ENCODE measurements at regions not wholly inside any gene's neighbourhood (a gene's known extent, or its start where the extent isn't known, plus 50 kb on each side); places are given as distances from the start of the nearest gene placed in this dataset.
A peak's percentile ranks its signal among the peaks of the same experiment; 100 is the strongest.

GRCh38 chr1:83545066-83545862 is 453.7 kb downstream of the TTLL7 start:
- ATAC-seq (no peak), DNase-seq (no peak)
- no peaks in the 10 kb centered on the region for H3K27me3 ChIP-seq (ENCODE audit: control insufficient read depth in 2 of 2, insufficient read depth in 2 of 2, low read length in 2 of 2)
- Mint-ChIP-seq H3K36me3 (peaks cover 0 to 4% (median 4%) of the 10 kb centered on the region in 5 donors), H3K4me3 (no peak overlapping the region), H3K4me1 (peaks cover 0 to 23% (median 15%) of the 10 kb centered on the region in 7 donors), H3K27ac (no peak overlapping the region), H3K27me3 (no peaks in the 10 kb centered on the region), H3K9me3 (peaks cover 0 to 6% (median 0%) of the 10 kb centered on the region in 11 donors)
- no peaks in the 10 kb centered on the region for H3K4me1 ChIP-seq (ENCODE audit: control insufficient read depth in 2 of 2, insufficient read depth in 2 of 2, low read length in 2 of 2)
- H3K4me3 ChIP-seq (ENCODE audit: low read length) = no peak overlapping the region
- POLR2A ChIA-PET = interaction anchor here (1.1 kb wide), 1 partner anchor 17 kb away, joined by 3 read pairs; no protein-coding TSS in a partner anchor
- no peaks in the 10 kb centered on the region for H3K36me3 ChIP-seq (ENCODE audit: control insufficient read depth in 2 of 3, insufficient read depth in 3 of 3, low read length in 3 of 3)
- no peak overlapping the region for H3K27ac ChIP-seq (ENCODE audit: low read depth, low read length)
- CTCF ChIA-PET = interaction anchor here (0.6 to 0.8 kb wide), 3 partner anchors 10 to 43 kb away, joined by 3 read pairs; no protein-coding TSS in a partner anchor
- intact Hi-C loops (cut with micrococcal nuclease) = no loop called here
- H3K9me3 ChIP-seq (ENCODE audit: control insufficient read depth in 2 of 3, low read length in 3 of 3) = no peaks in the 10 kb centered on the region

- CTCF ChIA-PET = no interaction called here
- no peak overlapping the region for H3K27ac Mint-ChIP-seq
- no peak for ATAC-seq
- H3K4me3 Mint-ChIP-seq = no peak overlapping the region
- no peaks in the 10 kb centered on the region for H3K9me3 ChIP-seq (ENCODE audit: control insufficient read depth in 2 of 3, low read length in 3 of 3)
- H3K36me3 ChIP-seq (ENCODE audit: control insufficient read depth in 2 of 3, insufficient read depth in 3 of 3, low read length in 3 of 3) = no peaks in the 10 kb centered on the region
- H3K36me3 Mint-ChIP-seq = peaks cover 0 to 6% (median 1%) of the 10 kb centered on the region in 5 donors
- no peaks in the 10 kb centered on the region for H3K4me1 ChIP-seq (ENCODE audit: control insufficient read depth in 2 of 2, insufficient read depth in 2 of 2, low read length in 2 of 2)
- POLR2A ChIA-PET = no interaction called here
- H3K27ac ChIP-seq (ENCODE audit: low read depth, low read length) = no peak overlapping the region
- H3K4me1 Mint-ChIP-seq = peaks cover 0 to 23% (median 15%) of the 10 kb centered on the region in 7 donors
- no peak overlapping the region for H3K4me3 ChIP-seq (ENCODE audit: low read length)
- no peak for DNase-seq
- H3K27me3 Mint-ChIP-seq = no peaks in the 10 kb centered on the region
- H3K9me3 Mint-ChIP-seq = peaks cover 0 to 6% (median 0%) of the 10 kb centered on the region in 11 donors
- H3K27me3 ChIP-seq (ENCODE audit: control insufficient read depth in 2 of 2, insufficient read depth in 2 of 2, low read length in 2 of 2) = no peaks in the 10 kb centered on the region
- intact Hi-C loops (cut with micrococcal nuclease) = no loop called here
These were observed 455.5 kb downstream of the TTLL7 start for GRCh38 chr1:83543222-83543973.

- Histone ChIP-seq H3K4me1 (ENCODE audit: control insufficient read depth in 2 of 2, insufficient read depth in 2 of 2, low read length in 2 of 2) (no peaks in the 10 kb centered on the region), H3K27ac (ENCODE audit: low read depth, low read length) (no peak overlapping the region), H3K36me3 (ENCODE audit: control insufficient read depth in 2 of 3, insufficient read depth in 3 of 3, low read length in 3 of 3) (no peaks in the 10 kb centered on the region), H3K4me3 (ENCODE audit: low read length) (no peak overlapping the region), H3K27me3 (ENCODE audit: control insufficient read depth in 2 of 2, insufficient read depth in 2 of 2, low read length in 2 of 2) (no peaks in the 10 kb centered on the region), H3K9me3 (ENCODE audit: control insufficient read depth in 2 of 3, low read length in 3 of 3) (no peaks in the 10 kb centered on the region)
- H3K27ac Mint-ChIP-seq = peak overlapping the region in 1 of 9 donors; percentile 47
- ChIA-PET CTCF (no interaction called here), POLR2A (interaction anchor here (0.6 to 0.9 kb wide), 2 partner anchors 8 to 43 kb away, joined by 3 to 4 read pairs; no protein-coding TSS in a partner anchor)
- H3K9me3 Mint-ChIP-seq = peaks cover 0 to 23% (median 4%) of the 10 kb centered on the region in 11 donors
- peaks cover 0 to 7% (median 6%) of the 10 kb centered on the region in 5 donors for H3K36me3 Mint-ChIP-seq
- H3K4me1 Mint-ChIP-seq = peaks cover 0 to 6% (median 0%) of the 10 kb centered on the region in 7 donors
- no peak overlapping the region for H3K4me3 Mint-ChIP-seq
- no peak for DNase-seq
- intact Hi-C loops (cut with micrococcal nuclease) = no loop called here
- no peak for ATAC-seq
- H3K27me3 Mint-ChIP-seq = no peaks in the 10 kb centered on the region
These were observed 467.2 kb downstream of the TTLL7 start for GRCh38 chr1:83531521-83532309.

- H3K4me3 Mint-ChIP-seq = no peak overlapping the region
- ChIA-PET CTCF (no interaction called here), POLR2A (no interaction called here)
These were observed 468.4 kb downstream of the TTLL7 start for GRCh38 chr1:83530506-83530905.

DNA sequence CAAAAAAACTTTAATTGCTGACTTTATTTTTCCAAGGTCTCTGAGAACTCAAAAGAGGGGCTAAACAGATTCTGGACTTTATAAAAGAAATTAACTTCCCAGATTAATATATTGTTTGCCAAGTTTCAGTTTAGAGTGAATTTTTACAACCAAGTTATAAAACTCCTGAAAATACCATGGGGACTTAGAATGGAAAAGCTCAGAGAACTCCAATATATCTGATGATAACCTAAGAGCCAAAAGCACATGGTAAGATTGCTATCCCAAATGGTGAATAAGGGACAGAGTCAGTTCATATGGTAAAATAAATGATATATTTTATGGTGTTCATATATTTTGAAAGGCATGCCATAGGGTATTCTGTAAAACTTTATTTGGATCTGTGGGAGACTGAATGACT is 470.9 kb downstream of the TTLL7 start:
- Histone ChIP-seq H3K27me3 (ENCODE audit: control insufficient read depth in 2 of 2, insufficient read depth in 2 of 2, low read length in 2 of 2) (no peaks in the 10 kb centered on the region), H3K36me3 (ENCODE audit: control insufficient read depth in 2 of 3, insufficient read depth in 3 of 3, low read length in 3 of 3) (no peaks in the 10 kb centered on the region), H3K9me3 (ENCODE audit: control insufficient read depth in 2 of 3, low read length in 3 of 3) (no peaks in the 10 kb centered on the region), H3K27ac (ENCODE audit: low read depth, low read length) (no peak overlapping the region), H3K4me1 (ENCODE audit: control insufficient read depth in 2 of 2, insufficient read depth in 2 of 2, low read length in 2 of 2) (no peaks in the 10 kb centered on the region), H3K4me3 (ENCODE audit: low read length) (no peak overlapping the region)
- ATAC-seq = no peak
- Mint-ChIP-seq H3K27ac (no peak overlapping the region), H3K4me1 (peaks cover under 1 to 7% (median 4%) of the 10 kb centered on the region in 7 donors), H3K36me3 (peaks cover 0 to 6% (median 0%) of the 10 kb centered on the region in 5 donors), H3K9me3 (peaks cover 0 to 14% (median 0%) of the 10 kb centered on the region in 11 donors), H3K27me3 (no peaks in the 10 kb centered on the region), H3K4me3 (no peak overlapping the region)
- DNase-seq = no peak
- POLR2A ChIA-PET = interaction anchor here (0.7 kb wide), 1 partner anchor 16 kb away, joined by 3 read pairs; no protein-coding TSS in a partner anchor
- intact Hi-C loops (cut with micrococcal nuclease) = no loop called here
- CTCF ChIA-PET = interaction anchor here (0.6 kb wide), 1 partner anchor 170 kb away, joined by 3 read pairs; no protein-coding TSS in a partner anchor

More at GRCh38 chr1:83530506-83530905, 468.4 kb downstream of the TTLL7 start:
- intact Hi-C loops (cut with micrococcal nuclease) = no loop called here
- Mint-ChIP-seq H3K36me3 (peaks cover 0 to 7% (median 6%) of the 10 kb centered on the region in 5 donors), H3K9me3 (peaks cover 0 to 20% (median 4%) of the 10 kb centered on the region in 11 donors), H3K27ac (no peak overlapping the region), H3K4me1 (peaks cover 0 to 6% (median 0%) of the 10 kb centered on the region in 7 donors), H3K27me3 (no peaks in the 10 kb centered on the region)
- Histone ChIP-seq H3K27ac (ENCODE audit: low read depth, low read length) (no peak overlapping the region), H3K4me1 (ENCODE audit: control insufficient read depth in 2 of 2, insufficient read depth in 2 of 2, low read length in 2 of 2) (no peaks in the 10 kb centered on the region), H3K4me3 (ENCODE audit: low read length) (no peak overlapping the region), H3K9me3 (ENCODE audit: control insufficient read depth in 2 of 3, low read length in 3 of 3) (no peaks in the 10 kb centered on the region), H3K36me3 (ENCODE audit: control insufficient read depth in 2 of 3, insufficient read depth in 3 of 3, low read length in 3 of 3) (no peaks in the 10 kb centered on the region), H3K27me3 (ENCODE audit: control insufficient read depth in 2 of 2, insufficient read depth in 2 of 2, low read length in 2 of 2) (no peaks in the 10 kb centered on the region)
- ATAC-seq = no peak
- DNase-seq = no peak

- Histone ChIP-seq H3K27me3 (ENCODE audit: control insufficient read depth in 2 of 2, insufficient read depth in 2 of 2, low read length in 2 of 2) (no peaks in the 10 kb centered on the region), H3K4me3 (ENCODE audit: low read length) (no peak overlapping the region), H3K9me3 (ENCODE audit: control insufficient read depth in 2 of 3, low read length in 3 of 3) (no peaks in the 10 kb centered on the region), H3K4me1 (ENCODE audit: control insufficient read depth in 2 of 2, insufficient read depth in 2 of 2, low read length in 2 of 2) (peaks cover 0 to 4% of the 10 kb centered on the region in 2 donors), H3K27ac (ENCODE audit: low read depth, low read length) (no peak overlapping the region), H3K36me3 (ENCODE audit: control insufficient read depth in 2 of 3, insufficient read depth in 3 of 3, low read length in 3 of 3) (no peaks in the 10 kb centered on the region)
- POLR2A ChIA-PET = interaction anchor here (0.6 to 1.3 kb wide), 4 partner anchors 10 to 544 kb away, joined by 3 to 5 read pairs (median 4); no protein-coding TSS in a partner anchor
- CTCF ChIA-PET = no interaction called here
- Mint-ChIP-seq H3K27me3 (no peaks in the 10 kb centered on the region), H3K4me1 (peaks cover 1 to 21% (median 15%) of the 10 kb centered on the region in 7 donors), H3K9me3 (peaks cover 0 to 10% (median 0%) of the 10 kb centered on the region in 11 donors), H3K4me3 (no peak overlapping the region), H3K27ac (peak overlapping the region in 2 of 9 donors; percentile 5 to 38), H3K36me3 (peaks cover 0 to 16% (median 0%) of the 10 kb centered on the region in 5 donors)
- ATAC-seq (no peak), DNase-seq (no peak)
- intact Hi-C loops (cut with micrococcal nuclease) = no loop called here
These were observed 478.1 kb downstream of the TTLL7 start for GRCh38 chr1:83520797-83521196.
